GM18870 (cell line): ENCODE measurements at regions not wholly inside any gene's neighbourhood (a gene's known extent, or its start where the extent isn't known, plus 50 kb on each side); places are given as distances from the start of the nearest gene placed in this dataset.

ENCODE experiments used
- ATAC-seq: cut with Tn5 transposase; IDR thresholded peaks from one replicate; pipeline ENCODE4 v1.9.1; 2021; ENCODE audit warnings: moderate library complexity; ENCODE audit not compliant: unreplicated experiment

DNA sequence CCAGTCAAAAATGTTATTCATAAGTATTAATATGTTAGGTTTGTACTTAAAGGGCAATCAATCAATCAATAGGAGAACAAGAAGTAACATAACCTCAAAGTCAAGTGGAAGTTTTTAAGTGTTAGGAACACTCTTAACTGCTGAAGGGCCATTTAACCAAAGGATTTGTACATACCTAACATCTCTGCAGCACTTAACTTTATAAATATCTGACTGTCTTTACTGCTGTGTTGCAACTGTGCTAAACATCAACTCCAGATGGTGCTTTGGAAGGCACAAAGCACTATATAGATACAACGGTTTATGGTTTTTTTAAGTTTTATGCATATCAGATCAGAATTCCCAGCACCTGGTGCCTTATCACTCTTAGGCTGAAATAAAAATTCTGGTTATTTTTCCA, 604.9 kb upstream of the PTGER4 start:
- no peak for ATAC-seq

DNA sequence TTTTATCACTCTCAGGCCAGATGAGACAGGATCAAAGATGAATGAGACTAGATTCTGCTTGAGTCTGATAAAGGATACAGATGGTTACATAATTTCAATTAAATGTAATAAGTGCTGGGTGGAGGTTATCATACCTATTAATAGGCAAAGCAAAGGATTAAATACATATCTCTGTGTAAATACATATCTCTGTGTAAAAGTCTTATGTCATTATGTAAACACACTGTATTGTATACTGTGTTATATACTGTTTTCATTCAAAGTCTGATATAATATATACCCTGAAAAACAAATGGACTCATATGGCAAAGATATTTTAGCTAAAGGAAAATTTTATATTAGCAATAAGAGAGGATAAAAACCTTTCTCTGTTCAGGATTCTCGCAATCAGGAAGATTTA, 605.8 kb upstream of the PTGER4 start:
- no peak for ATAC-seq

DNA sequence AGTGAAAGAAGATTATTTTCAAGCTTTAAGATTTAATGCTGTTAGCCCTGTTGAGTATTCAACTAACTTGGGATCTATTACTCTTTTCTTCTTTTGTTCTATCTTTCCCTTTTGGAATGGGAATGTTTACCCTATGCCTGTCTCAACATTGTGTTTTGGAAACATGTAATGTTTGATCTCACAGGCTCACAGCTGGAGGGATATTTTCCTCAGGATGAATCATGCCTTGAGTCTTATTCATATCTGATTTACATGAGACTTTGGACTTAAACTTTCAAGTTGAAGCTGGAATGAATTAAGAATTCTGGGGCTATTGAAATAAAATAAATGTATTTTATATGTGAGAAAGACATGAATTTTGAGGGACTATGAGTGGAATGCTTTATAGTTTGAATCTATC, 607.8 kb upstream of the PTGER4 start:
- ATAC-seq: no peak

DNA sequence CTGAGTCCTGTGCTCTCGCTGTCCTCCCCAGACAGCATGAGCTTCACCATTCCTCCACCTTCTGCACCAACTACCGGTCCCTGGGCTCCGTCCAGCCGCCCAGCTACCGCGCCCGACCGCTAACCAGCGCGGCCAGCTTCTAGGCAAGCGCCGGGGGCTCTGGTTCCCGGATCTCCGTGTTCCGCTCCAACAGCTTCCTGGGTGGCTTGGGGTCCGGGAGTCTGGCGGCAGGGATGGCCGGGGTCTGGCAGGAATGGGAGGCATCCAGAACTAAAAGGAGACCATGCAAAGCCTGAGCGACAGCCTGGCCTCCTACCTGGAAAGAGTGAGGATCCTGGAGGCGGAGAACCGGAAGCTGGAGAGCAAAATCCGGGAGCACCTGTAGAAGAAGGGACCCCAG, 613.1 kb upstream of the PTGER4 start:
- ATAC-seq: no peak

DNA sequence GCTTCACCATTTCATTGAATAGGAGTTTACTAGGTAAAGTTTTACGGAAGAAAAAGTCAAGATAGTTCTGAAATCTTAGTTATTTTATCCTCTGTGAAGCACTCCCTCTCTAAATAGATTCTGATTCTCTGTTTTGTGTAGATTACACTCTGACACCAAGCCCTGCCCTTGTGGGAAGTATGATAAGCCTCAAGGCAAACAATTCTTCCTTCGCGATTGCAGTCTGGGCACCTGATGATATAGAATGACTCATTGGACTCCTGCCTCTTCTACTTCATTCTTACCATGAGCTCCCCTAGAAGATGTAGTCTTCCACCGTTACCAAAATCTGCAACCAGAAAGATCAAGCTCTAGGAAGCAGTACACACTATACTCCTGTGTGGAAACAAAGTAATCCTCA, 626.9 kb upstream of the PTGER4 start:
- no peak for ATAC-seq

DNA sequence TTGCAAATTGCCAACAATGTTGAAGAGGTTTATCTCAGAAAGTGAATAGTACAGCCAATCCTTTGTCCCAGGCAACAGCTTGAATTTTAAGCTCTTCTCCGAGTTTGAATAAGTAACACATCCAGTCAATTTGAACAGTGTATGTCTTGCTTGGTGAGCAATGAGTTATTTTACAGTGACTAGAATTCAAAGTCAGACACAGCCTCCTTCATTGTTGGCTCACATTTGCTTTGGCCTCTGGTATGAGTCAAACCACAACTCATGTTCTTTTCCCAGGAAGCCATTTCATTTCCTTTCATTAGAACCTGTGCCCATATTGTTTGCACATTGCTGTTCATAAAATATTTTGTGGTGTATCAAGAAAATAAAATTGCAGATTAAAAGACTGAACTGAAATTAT, 622.0 kb upstream of the DAB2 start:
- ATAC-seq: no peak

DNA sequence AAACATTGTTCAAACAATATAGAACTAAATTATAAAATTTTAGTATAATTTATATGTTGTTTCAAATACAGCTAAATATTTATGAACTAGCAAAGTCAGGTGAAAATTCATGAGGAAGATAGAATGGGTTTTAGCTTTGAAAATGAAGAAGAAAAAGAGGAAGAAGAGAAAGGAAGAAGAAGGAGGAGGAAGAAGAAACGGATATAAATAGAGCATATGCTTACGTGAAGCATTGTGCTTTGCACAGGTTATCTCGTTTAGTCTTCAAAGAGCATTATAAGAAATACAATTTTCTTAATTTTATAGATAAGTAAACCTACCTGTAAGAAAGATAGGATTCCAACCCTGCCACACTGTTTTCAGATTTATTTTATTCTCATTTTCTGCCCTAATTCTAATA, 620.6 kb upstream of the DAB2 start:
- ATAC-seq: no peak

DNA sequence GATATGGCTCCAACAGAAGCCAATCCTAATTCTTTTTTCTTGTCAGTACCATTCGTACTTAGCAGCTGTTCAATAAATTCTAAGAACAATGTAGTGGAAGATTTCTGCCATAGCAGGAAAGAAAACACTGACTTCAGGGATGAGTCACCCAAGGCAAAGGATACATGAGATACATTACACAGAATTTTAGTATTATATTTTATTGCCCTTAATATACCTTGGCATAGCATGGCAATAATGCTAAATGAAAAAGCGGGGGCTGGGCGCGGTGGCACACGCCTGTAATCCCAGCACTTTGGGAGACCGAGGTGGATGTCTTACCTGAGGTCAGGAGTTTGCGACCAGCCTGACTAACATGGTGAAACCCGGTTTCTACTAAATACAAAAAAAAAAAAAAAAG, 619.1 kb upstream of the DAB2 start:
- no peak for ATAC-seq

DNA sequence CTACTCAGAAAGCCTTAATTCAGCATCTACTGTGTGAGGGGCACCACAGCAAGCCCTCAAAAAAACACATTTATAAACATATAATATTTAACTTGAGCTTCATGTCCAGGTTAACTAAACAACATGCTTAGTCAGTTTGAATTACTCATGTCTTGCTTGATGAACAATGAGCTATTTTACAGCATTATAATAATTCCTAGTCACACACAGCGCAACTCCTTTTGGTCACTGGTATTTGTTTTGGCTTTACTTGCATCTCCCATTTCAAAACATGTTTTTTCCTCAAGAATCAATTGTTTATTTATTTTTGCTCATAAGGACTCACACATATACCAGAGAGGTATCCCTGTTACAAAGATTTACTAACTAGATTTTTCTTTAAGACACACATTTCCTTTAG, 616.7 kb upstream of the DAB2 start:
- no peak for ATAC-seq

DNA sequence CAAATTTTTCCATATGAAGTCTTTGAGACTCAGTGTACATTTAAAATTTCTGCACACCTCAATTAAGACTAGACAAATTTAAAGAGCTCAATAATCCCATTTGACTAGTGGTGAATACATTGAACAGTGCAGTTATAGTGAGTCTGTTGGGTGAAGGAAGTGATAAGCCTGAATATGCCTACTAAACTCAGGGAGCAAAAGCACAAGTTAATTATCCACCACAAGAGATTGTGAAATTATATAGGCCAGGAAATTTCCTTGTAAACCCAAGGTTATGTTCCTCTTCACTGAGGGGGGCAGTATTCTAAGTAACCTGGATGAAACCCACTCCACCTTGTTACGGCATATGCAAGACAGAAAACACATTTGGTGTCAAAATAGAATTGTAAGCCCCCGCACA, 612.9 kb upstream of the DAB2 start:
- ATAC-seq: no peak

DNA sequence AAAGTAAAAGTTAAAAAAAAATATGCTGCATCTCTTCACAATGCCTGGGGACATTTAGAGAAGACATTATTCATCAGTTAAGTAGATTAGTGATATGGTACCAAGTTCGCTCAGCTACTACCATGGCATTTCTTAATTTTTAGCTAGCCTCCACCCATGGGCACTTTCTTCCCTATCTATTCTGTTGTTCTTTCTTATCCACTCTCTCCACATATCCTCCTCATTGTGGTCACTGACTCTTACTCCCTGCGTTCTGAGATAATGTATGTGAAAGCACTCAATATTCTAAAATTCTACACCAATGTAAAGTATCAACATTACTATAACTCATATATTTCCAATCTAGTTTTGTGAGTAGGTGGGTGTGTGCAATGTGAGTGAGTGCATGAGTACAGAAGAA, 609.7 kb upstream of the DAB2 start:
- no peak for ATAC-seq

DNA sequence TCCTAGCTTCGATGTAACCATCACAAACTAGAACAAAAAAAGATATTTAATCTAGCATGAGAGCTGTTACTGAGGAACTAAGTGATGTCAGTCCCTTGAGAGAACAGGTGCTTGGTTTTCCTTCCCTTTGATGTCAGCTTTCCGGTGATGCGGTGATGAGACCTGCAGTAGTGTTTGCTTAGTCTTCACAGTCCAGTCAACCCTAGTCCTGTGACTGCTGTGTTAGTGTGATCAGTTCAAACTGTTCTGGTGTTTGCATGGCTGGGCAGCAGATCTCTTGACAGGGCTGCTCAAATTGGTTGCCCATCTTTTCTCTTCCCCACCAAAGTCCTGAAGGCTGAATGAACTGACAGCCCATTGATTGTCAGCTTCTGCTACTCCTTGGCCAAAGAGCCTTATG, 608.6 kb upstream of the DAB2 start:
- peak; percentile 89 for ATAC-seq

DNA sequence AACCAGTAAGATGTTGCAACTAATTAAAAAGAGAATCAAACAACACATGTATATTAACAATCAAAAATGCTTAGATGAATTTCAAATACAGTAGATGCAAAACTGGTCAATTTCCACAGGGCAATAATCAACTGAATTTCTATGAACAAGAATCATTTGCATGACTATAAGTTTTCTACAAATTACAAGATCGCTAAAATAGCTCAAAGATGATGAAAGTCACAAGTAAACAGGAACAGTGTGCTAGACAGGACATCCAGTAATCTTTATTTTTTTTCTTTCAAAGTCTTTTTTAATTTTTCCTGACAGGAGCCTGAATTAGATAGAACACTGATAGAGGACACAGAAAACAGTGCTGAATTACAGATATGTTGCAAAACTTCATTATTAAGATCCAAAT, 608.2 kb upstream of the DAB2 start:
- ATAC-seq: no peak

DNA sequence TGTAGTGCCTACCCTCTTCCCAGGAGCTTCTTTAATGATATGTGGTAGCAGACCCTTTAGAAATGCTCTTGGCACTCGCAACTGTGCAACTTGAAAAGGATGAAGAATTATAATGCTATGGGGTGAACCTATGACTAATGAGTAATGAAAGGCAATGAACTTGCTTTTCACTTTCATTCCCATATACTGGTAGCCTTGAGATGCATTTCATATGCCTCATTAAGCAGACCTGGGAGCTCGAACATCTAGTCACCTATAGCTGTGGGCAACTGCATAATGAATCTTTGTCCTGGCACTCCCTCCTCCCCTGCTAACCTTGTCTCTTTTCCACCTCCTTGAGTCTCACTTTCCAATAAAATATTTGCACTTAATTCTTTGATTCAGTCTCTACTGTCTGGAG, 605.9 kb upstream of the DAB2 start:
- no peak for ATAC-seq

DNA sequence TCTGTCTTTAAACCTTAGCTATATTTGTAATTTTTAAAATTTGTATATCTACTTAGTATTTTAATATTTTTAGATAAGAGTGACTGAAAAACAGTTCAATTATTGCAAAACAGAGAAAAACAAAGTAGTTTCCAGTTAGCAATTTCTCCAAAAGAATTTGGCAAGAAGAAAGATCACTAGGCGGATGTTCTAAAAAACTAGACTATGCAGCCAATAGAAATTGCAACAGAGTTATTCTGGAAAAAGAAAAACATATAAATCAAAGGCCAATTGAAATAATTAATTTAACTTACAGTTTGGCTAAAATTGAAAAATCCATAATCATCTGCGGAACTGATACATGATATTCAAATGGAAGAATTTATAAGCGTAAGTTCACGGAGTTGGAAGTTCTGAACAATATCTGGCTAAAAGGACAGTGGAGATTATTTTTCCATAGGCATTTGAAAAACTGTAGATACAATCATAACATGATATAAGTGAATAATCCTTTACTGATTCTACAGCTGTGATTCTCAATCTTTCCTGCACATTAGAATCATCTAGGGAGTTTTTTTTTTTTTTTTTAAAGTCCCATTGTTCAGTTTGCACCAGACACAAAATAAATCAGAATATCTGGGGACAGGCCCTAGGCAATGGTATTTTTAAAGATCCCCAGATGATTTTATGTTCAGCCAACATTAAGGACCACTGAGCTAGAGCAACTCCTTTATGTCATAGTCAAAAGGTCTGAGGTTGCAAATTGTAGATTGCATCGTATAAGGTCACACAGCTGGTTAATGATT, 605.1 kb upstream of the DAB2 start:
- no peak for ATAC-seq

DNA sequence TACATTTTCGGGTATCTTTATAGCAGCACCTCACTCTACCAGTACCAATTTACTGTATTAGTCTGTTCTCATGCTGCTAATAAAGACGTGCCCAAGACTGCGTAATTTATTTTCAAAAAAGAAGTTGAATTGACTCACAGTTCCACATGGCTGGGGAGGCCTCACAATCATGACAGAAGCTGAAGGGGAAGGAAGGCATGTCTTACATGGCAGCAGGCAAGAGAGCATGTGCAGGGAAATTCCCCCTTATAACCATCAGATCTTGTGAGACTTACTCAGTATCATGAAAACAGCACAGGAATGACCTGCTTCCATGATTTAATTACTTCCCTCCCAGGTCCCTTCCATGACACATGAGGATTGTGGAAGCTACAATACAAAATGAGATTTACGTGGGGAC, 602.6 kb upstream of the DAB2 start:
- ATAC-seq: no peak

DNA sequence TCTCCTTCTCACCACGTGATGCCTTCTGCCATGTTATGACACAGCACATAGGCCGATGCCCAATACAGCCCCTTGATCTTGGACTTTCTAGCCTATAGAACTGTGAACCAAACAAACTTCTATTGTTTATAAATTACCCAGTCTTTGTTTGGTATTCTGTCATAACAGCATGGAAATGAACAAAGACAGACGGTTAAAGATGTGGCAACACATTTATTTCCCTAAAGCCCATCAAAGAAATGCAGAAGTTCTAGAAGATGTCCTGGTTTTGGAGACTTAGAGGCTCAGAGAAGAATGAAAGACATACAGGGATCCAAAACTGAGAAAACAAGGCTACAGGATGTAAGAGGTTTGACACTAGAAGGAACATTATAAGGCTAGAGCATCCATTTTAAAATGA, 600.8 kb upstream of the DAB2 start:
- no peak for ATAC-seq

DNA sequence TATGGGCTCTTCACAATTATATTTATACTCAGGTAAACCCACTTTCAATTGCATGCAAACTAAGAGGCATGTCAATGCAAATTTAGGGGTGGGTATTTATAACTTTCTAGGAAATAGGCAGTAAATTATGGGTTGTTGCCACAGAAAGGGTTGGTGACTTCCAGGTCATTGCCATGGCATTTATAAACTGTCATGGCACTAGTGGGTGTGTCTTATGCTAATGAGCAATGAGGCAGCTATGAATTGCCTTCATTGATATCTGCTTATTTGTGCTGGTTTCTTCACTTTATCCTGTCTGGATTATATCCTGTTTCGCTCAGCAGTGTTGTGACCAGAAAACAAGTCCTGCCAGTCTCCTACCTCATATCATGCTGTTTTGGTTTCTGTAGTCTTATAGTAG, 597.3 kb upstream of the DAB2 start:
- no peak for ATAC-seq

DNA sequence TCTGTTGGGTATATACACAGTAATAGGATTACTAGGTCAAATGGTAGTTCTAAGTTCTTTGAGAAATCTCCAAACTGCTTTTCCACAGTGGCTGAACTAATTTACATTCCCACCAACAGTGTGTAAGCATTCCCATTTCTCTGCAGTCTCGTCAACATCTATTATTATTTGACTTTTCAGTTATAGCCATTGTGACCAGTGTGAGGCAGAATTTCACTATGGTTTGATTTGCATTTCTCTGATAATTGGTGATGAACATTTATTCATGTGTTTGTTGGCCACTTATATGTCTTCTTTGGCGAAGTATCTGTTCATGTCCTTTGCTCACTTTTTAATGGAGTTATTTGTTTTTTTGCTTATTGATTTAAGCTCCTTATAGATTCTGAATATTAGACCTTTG, 596.2 kb upstream of the DAB2 start:
- no peak for ATAC-seq

DNA sequence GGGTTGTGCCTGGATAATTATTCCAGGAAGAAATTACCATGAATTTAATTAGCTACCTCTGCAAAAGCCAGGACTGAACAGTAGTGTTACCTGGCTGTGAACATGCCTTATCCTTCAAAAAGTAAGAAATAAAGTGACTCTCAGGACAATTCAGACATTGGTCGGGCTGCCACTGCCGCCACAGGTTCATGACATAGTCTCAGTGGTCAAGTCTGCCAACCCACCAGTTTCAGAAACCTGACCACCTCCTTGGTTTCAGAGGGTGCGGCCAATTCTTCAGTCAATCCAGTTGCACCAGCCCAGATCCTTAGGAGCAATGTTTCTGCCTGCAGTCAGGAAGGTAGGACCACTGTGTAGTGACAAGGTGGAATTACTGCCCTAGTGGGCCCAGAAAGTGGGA, 593.1 kb upstream of the DAB2 start:
- no peak for ATAC-seq

DNA sequence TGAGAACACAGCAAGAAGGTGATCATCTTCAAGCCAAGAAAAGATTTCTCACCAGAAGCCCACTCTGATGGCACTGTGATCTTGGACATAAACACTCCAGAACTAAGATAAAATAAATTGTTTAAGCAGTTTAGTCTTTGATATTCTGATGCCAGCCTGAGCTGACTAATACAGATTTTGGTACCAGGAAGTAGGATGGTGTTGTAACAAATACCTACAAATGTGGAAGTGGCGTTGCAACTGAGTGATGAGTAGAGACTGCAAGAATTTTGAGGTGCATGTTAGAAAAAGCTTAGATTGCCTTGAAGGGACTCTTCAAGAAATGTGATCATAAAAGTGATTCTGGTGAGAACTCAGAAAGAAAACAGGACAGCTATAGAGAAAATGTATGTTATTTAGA, 592.4 kb upstream of the DAB2 start:
- ATAC-seq: no peak

DNA sequence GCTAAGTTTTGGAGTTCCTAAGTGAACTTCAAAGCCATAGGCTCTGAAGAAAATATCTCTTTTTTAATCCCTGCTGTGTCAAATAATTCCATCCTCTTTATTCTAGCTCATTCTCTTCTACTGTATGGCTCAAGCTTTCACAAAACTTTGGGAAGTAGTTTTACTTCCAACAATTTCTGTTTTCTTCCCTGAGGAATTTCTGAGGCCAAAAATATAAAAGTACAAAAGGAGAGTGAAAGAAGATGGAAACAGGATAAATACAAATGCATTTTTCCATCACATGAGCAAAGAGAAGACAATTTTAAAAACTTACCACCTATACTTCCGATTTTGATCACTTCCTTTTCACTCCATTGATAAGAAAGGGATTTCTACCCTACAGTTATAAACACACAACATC, 585.7 kb upstream of the DAB2 start:
- ATAC-seq: no peak

DNA sequence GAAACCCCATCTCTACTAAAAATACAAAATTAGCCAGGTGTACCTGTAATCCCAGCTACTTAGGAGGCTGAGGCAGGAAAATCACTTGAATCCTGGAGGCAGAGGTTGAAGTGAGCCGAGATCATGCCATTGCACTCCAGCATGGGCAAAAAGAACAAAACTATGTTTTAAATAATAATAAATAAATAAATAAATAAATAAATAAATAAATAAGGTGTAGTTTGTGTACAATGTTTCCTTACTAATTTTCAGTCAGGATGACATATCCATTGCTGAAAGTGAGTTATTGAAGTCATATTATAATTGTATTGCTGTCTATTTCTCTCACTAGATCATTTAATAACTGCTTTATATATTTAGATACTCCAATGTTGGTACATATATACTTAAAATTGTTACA, 581.5 kb upstream of the DAB2 start:
- ATAC-seq: no peak

DNA sequence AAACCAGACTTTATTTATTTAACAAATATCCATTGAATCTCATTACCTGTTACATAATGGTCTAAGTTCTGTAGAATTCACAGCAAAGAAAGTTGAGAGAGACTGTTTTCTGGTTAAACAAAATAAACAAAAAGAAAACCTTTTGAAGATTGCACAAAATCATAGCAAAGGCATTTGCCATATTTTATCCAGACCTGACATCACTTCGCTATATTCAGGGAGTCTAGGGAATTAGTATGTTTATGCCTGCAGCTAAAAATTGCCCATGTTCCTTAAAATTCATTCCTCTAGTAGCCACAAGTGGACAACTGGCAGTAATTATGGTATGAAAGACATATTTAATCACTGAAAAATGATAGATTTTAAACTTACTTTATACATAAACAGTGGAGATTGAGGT, 577.0 kb upstream of the DAB2 start:
- ATAC-seq: no peak
